Retina (tissue), 1 donor: ENCODE measurements at regions not wholly inside any gene's neighbourhood (a gene's known extent, or its start where the extent isn't known, plus 50 kb on each side); places are given as distances from the start of the nearest gene placed in this dataset.
A peak's percentile ranks its signal among the peaks of the same experiment; 100 is the strongest.
"Not testable (repeated sequence)": the region's sequence is repeated elsewhere in the genome, so short reads cannot be mapped to it uniquely, and the experiment has no call there.

Experiments used
- DNase-seq: peaks from one replicate; pipeline ENCODE4 v3.0.0-alpha.2; 2016

- peak; percentile 1 for DNase-seq
Observed at GRCh38 chr22:47356511-47357011, 594.1 kb downstream of the TBC1D22A start.

DNA sequence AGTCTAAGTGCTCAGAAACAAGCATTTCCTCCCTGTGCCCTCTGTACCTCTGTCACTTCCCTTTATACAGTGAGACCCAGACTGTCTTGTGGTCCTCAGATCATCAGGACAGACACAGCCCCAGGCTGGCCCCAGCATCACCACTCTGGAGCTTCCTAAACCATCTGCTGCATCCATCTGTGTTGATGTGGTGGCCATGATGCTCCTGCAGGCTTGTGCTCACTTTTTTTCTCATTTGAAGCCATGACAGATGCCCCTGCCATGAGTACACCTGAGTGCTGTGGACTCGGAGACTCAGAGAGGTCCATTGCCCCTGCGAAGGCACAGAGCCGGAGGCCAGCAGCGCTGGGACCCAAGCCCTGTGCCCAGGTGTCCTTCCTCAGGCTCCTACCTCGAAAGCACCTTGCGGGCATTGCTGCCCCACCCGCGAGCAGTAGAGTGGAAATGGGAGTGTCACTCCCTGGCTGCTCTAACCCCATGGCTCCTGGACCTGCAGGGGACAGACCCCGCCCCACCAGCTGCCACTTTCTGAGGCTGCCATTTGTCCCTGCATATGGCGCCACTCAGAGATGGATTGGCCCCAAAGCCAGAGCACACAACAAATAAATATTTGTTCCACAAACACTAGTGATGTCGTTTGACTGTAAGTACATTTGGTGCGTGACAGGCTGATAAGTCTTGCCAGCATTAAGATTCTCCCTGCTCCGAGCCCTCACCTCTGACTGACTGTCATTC is 593.5 kb downstream of the TBC1D22A start:
- DNase-seq, result peak; percentile 2

GRCh38 chr22:47355388-47355725 is 592.9 kb downstream of the TBC1D22A start:
- peak; percentile 0 for DNase-seq

GRCh38 chr22:47354668-47355387 is 592.4 kb downstream of the TBC1D22A start:
- DNase-seq, result peak; percentile 0

DNA sequence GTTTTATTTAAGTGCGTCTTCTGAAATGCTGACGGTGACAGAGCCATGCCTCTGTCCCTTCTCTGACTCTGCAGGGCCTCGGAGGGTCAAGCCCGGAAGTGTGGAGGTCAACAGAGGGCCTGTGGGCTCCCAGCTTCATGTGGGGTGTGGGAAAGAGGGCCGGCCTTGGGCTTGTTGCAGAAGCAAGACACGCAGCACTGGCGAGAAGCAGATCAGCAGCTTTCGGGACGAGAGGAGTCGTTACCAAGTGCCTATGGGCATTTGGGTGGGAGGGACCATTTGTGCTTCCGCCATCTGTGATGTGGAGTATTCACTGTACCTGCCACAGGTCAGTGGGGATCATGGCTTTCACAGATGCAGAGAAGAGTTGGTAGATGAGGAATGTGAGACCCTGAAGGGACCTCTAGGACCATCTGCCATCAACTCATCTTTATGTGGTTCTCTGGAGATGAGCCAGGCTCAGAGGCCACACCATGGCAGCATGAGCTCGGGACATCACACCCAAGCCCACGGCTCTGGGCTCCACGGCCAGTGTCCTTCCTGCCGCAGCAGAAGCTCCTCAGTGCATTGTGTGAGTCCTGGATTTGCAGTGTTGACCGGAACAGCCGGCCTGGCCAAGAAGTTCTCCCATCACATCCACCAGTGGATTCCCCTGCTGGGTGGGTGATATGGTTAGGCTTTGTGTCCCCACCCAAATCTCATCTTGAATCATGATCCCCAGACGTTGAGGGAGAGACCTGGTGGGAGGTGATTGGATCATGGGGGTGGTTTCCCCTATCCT is 590.7 kb downstream of the TBC1D22A start:
- peak; percentile 0 for DNase-seq

- no peak for DNase-seq
Observed at GRCh38 chr22:47351836-47352579, 589.6 kb downstream of the TBC1D22A start.

GRCh38 chr22:47346287-47346686 is 583.8 kb downstream of the TBC1D22A start:
- not testable (repeated sequence) for DNase-seq

DNA sequence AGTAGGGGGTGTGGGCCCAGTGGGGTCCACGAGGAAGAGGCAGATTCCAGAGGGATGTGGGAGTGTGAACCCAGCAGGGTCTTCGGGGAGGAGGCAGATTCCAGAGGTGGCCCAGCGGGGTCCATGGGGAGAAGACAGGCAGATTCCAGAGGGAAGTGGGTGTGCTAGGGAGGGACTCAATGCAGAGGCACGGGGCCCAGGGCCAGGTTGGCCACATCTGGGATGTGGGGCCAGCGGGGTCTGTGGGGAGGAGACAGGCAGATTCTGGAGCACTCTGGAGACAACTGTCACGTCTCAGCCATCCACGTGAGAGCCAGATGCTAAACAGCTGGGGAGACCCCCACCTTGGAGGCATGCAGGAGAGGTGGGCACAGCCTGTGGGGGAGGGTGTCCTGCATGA is 582.6 kb downstream of the TBC1D22A start:
- no peak for DNase-seq

DNA sequence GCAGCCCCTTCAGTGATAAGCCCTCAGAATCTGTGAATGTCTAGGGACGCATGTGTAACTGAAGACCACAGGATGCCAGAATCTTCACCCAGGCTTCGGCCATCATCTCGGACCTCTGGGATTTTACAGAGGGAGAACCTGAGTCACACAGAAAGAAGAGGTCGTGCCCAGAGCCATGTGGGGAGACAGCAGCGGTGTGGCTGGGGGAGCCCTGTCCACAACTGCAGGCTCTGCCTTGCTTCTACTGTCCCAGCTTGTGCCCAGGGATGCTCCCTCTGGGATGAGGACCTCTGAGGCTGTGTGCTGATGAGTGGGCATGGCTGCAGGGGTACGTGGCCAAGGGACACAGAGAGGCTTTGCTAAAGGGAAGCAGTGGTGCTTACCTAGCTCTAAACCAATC is 582.0 kb downstream of the TBC1D22A start:
- no peak for DNase-seq

DNA sequence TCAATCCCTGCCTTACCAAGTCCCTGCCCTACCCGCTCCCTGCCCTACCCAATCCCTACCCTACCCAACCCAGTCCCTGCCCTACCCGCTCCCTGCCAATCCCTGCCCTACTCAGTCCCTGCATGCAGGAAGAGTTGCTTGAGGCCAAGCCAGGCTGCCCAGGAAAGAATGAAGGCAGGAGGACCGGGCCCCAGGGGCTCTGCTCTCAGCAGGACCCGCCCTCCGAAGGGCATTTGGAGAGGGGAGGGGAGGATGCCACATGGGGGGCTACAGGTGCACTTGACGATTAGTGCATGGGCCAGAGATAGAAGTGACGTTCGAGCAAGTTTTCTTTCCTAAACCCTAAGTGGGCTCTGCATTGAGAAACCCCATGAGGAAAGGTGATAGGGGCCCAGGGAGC is 581.2 kb downstream of the TBC1D22A start:
- no peak for DNase-seq

GRCh38 chr22:47342446-47342845 is 580.0 kb downstream of the TBC1D22A start:
- no peak for DNase-seq

DNA sequence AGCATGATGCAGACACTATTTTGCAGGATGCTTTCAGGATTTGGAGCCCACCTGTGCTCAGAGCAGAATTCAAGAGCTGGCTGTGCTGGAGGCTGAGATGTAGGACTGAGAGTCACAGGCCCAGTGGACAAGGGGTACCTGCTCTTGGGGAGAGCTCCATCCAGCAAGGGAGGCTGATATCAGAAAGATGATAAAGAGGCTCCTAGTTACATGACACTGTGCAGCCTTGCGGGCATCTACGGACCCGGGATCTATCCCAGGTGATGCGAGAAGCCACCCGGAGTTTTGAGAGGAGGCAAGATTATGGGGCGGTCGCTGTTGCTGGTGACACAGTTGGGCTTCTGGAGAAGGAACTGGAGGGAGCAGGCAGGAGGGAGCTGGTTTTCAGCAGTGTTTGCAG is 579.0 kb downstream of the TBC1D22A start:
- DNase-seq, result no peak

GRCh38 chr22:47340851-47341436 is 578.5 kb downstream of the TBC1D22A start:
- no peak for DNase-seq

DNA sequence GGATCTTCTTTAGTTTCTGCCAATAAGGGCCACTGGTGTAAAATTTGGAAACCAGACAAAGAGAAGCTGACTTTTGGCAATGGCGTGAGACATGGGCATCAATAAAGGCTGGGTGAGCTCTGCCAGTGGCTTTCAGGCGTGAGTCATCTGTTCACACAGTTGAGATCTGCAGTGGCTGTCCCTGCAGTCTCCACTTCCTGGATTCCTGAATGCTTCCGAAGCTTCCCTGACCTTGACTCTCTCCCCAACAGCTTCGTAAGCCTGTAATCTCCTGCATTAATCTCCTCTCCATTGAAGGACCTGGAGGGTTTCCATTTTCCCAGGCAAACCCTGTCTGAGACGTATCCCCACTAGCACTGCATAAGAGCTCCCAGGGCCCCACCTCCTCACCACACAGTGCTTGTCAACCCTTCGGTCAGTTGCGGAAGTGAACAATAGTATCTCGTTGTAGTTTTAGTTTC is 574.7 kb downstream of the TBC1D22A start:
- no peak for DNase-seq

DNA sequence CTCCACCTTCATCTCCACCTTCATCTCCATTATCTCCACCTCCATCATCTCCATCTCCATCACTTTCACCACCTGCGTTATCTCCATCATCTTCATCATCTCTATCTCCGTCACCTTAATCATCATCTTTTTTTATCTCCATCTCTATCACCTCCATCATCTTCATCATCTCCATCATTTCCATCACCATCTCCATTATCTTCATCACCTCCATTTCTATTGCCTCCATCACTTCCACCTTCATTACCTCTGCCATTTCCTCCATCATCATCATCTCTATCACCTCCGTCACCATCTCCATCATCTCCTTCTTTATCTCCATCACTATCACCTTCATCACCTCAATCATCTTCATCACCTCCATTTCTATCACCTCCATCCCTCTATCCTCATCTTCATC is 573.5 kb downstream of the TBC1D22A start:
- no peak for DNase-seq

DNA sequence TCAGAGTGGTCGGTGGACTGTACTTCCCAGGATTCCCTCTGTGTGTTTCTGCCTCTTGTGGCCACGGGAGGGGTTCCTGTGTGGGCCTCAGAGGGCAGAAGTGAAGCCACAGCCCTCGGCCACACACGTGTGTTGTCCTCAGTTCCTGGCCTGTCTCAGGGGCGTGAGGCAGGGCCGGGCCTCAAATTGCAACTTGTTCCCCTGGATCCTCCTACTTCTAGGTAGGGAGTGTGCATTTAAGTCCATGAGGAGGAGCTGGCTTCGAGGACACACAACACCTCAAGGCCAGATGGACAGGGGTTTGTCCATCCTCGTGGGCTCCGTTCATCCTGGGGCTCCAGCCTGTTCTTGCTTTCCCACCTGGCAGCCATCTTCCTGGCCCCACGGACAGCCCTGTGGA is 573.0 kb downstream of the TBC1D22A start:
- no peak for DNase-seq

- peak; percentile 39 for DNase-seq
Observed at GRCh38 chr22:47334601-47335000, 572.2 kb downstream of the TBC1D22A start.

DNA sequence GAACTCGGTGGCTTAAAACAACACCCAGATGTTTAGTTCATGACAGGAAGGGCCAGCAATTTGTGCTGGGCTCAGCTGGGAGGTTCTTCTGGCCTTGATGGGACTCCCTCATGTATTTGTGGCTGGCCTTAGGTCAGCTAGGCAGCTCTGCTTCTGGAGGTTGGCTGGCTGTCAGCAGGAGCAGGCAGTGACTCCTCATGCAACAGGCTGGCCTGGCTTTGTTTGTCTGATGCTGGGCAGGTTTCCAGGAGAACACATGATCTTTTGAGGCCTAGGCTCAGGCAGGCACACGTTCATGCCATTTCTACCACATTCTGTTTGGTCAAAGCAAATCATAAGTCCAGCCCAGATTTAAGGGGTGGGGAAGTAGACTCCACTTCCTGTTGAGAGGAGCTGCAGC is 571.2 kb downstream of the TBC1D22A start:
- DNase-seq, result no peak

GRCh38 chr22:47332246-47332980 is 570.0 kb downstream of the TBC1D22A start:
- DNase-seq, result no peak

GRCh38 chr22:47331750-47332149 is 569.3 kb downstream of the TBC1D22A start:
- DNase-seq, result no peak
